ENCODE measurements at regions not wholly inside any gene's neighbourhood (a gene's known extent, or its start where the extent isn't known, plus 50 kb on each side); places are given as distances from the start of the nearest gene placed in this dataset.

DNA sequence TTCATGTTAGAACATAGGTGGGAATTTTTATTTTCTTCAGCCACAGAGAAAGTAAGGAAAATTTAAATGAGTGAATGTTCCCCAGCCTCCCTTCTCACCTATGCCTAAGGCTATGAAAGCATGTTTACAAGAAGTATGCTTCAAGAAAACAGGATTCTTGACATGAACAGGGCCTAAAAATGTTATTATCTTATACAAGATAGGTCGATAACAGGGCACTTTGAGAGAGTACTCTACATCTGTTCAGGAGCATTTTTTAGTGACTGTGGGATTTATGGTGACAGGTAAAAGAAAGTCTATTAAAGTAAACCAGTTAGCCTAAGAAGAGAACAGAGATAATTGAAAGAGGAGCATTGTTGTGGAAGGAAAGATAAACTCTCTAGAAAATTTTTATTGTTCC, 222.9 kb upstream of the DAAM1 start:
- FAIRE-seq: no peak
- intact Hi-C loops (cut with DNase I): no loop called here
- H3K9ac ChIP-seq (ENCODE audit: low read length in 3 of 3): no peak overlapping the region

GRCh38 chr14:58966997-58967396, 221.5 kb upstream of the DAAM1 start:
- peak in 1 of 5 donors; percentile 42 for DNase-seq
- Histone ChIP-seq H3K4me3 (ENCODE audit: low read length in 3 of 3) (no peak overlapping the region), H3K9ac (ENCODE audit: low read length in 3 of 3) (no peak overlapping the region), H3K27me3 (ENCODE audit: control insufficient read depth, insufficient read depth, low read length) (no peaks in the 10 kb centered on the region), H3K27ac (ENCODE audit: low read depth in 2 of 2, low read length in 2 of 2) (no peak overlapping the region), H3K9me3 (ENCODE audit: control insufficient read depth in 2 of 3, insufficient read depth in 1 of 3, low read length in 3 of 3) (no peaks in the 10 kb centered on the region), H3K4me1 (ENCODE audit: control insufficient read depth in 2 of 3, insufficient read depth in 2 of 3, low read depth in 1 of 3, low read length in 3 of 3) (no peaks in the 10 kb centered on the region), H3K36me3 (ENCODE audit: control insufficient read depth in 2 of 3, insufficient read depth in 3 of 3, low read length in 3 of 3) (no peaks in the 10 kb centered on the region)
- intact Hi-C loops (cut with DNase I): no loop called here
- no peak for FAIRE-seq
- no peak for TF ChIP-seq CTCF (IDR thresholded peaks at IDR 0.05; ENCODE audit: borderline replicate concordance, extremely low read depth, insufficient read depth)

More for the DNA sequence above, 222.9 kb upstream of the DAAM1 start:
- Histone ChIP-seq H3K4me3 (ENCODE audit: low read length in 3 of 3) (no peak overlapping the region), H3K4me1 (ENCODE audit: control insufficient read depth in 2 of 3, insufficient read depth in 2 of 3, low read depth in 1 of 3, low read length in 3 of 3) (no peaks in the 10 kb centered on the region), H3K27me3 (ENCODE audit: control insufficient read depth, insufficient read depth, low read length) (no peaks in the 10 kb centered on the region), H3K9me3 (ENCODE audit: control insufficient read depth in 2 of 3, insufficient read depth in 1 of 3, low read length in 3 of 3) (no peaks in the 10 kb centered on the region), H3K36me3 (ENCODE audit: control insufficient read depth in 2 of 3, insufficient read depth in 3 of 3, low read length in 3 of 3) (no peaks in the 10 kb centered on the region), H3K27ac (ENCODE audit: low read depth in 2 of 2, low read length in 2 of 2) (no peak overlapping the region)
- no peak for DNase-seq
- no peak for TF ChIP-seq CTCF (IDR thresholded peaks at IDR 0.05; ENCODE audit: borderline replicate concordance, extremely low read depth, insufficient read depth)

DNA sequence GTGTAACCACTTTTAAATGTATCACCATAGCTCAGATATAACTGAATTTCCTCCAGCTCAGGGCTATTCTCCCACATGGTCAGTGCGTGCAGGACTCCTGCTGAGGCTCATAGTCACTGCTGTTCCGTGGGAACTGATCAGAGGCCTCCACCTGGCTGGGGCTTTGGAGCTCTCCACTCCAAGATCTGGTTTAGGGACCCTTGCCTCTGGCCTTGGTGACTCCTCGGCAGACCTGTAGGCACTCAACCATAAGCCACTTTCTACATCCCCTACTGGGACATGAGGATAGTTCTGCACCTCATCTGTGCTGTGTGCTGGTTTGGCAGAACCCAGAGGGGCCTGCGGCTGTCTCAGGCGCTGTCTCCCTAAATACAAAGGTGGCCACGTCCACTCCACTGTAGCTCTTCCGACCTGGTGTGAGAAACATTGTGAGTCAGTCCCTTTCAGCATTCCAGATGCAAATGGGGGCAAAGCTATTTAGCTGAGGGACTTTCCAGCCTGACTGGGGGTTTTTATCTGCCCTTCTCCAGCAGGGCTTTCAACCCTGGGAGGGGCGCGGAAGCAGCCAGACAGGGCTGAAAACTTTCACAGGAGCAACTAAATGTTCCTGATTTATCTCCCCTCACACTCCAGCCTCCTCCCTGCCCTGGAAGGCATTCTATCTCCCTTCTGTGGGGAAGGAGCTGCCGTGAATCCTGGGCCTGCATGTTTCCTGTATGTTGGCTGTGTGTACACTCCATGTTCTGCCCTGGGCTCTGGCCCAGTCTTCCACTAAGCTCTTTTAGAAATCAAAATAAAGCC, 218.3 kb upstream of the DAAM1 start:
- FAIRE-seq (no peak), DNase-seq (peak in 1 of 5 donors; percentile 42)
- H3K9me3 ChIP-seq (ENCODE audit: control insufficient read depth in 2 of 3, insufficient read depth in 1 of 3, low read length in 3 of 3): no peaks in the 10 kb centered on the region
- H3K4me1 ChIP-seq (ENCODE audit: control insufficient read depth in 2 of 3, insufficient read depth in 2 of 3, low read depth in 1 of 3, low read length in 3 of 3): no peaks in the 10 kb centered on the region
- intact Hi-C loops (cut with DNase I): no loop called here
- no peak overlapping the region for H3K27ac ChIP-seq (ENCODE audit: low read depth in 2 of 2, low read length in 2 of 2)
- no peaks in the 10 kb centered on the region for H3K36me3 ChIP-seq (ENCODE audit: control insufficient read depth in 2 of 3, insufficient read depth in 3 of 3, low read length in 3 of 3)
- no peak overlapping the region for H3K9ac ChIP-seq (ENCODE audit: low read length in 3 of 3)
- no peaks in the 10 kb centered on the region for H3K27me3 ChIP-seq (ENCODE audit: control insufficient read depth, insufficient read depth, low read length)
- H3K4me3 ChIP-seq (ENCODE audit: low read length in 3 of 3): no peak overlapping the region
- TF ChIP-seq CTCF (IDR thresholded peaks at IDR 0.05; ENCODE audit: borderline replicate concordance, extremely low read depth, insufficient read depth): no peak

All from kidney (tissue), 13 donors.